ENCODE measurements at regions not wholly inside any gene's neighbourhood (a gene's known extent, or its start where the extent isn't known, plus 50 kb on each side); places are given as distances from the start of the nearest gene placed in this dataset.

- no peak overlapping the region for H3K27ac Mint-ChIP-seq
- H3K27me3 Mint-ChIP-seq = no peaks in the 10 kb centered on the region
- ATAC-seq (replicated peaks) (no peak), DNase-seq (no peak)
- H3K4me3 Mint-ChIP-seq = no peak overlapping the region
- H3K4me1 Mint-ChIP-seq = no peaks in the 10 kb centered on the region
- H3K36me3 Mint-ChIP-seq = no peaks in the 10 kb centered on the region
- peaks cover 0 to 3% of the 10 kb centered on the region in 2 donors for H3K9me3 Mint-ChIP-seq
Measured at GRCh38 chr6:98027898-98028297, 744.9 kb upstream of the MMS22L start.

- Mint-ChIP-seq H3K27ac (no peak overlapping the region), H3K4me3 (no peak overlapping the region), H3K36me3 (no peaks in the 10 kb centered on the region), H3K4me1 (no peaks in the 10 kb centered on the region), H3K27me3 (no peaks in the 10 kb centered on the region), H3K9me3 (no peaks in the 10 kb centered on the region)
- DNase-seq (no peak), ATAC-seq (replicated peaks) (no peak)
Measured at GRCh38 chr6:98033617-98034016, 750.6 kb upstream of the MMS22L start.

GRCh38 chr6:98036344-98036923, 753.4 kb upstream of the MMS22L start:
- no peaks in the 10 kb centered on the region for H3K36me3 Mint-ChIP-seq
- H3K27me3 Mint-ChIP-seq = no peaks in the 10 kb centered on the region
- H3K4me1 Mint-ChIP-seq = no peaks in the 10 kb centered on the region
- ATAC-seq (replicated peaks) (peak in 1 of 2 donors; percentile 21), DNase-seq (no peak)
- no peaks in the 10 kb centered on the region for H3K9me3 Mint-ChIP-seq
- no peak overlapping the region for H3K27ac Mint-ChIP-seq
- no peak overlapping the region for H3K4me3 Mint-ChIP-seq

- Mint-ChIP-seq H3K27me3 (no peaks in the 10 kb centered on the region), H3K4me3 (no peak overlapping the region), H3K27ac (no peak overlapping the region), H3K9me3 (no peaks in the 10 kb centered on the region), H3K4me1 (no peaks in the 10 kb centered on the region), H3K36me3 (no peaks in the 10 kb centered on the region)
- DNase-seq (no peak), ATAC-seq (replicated peaks) (no peak)
Measured at GRCh38 chr6:98037571-98037970, 754.6 kb upstream of the MMS22L start.

GRCh38 chr6:98039443-98039842, 756.4 kb upstream of the MMS22L start:
- no peaks in the 10 kb centered on the region for H3K27me3 Mint-ChIP-seq
- H3K36me3 Mint-ChIP-seq = no peaks in the 10 kb centered on the region
- ATAC-seq (replicated peaks) (peak in 1 of 2 donors; percentile 23), DNase-seq (no peak)
- no peaks in the 10 kb centered on the region for H3K4me1 Mint-ChIP-seq
- H3K4me3 Mint-ChIP-seq = no peak overlapping the region
- no peaks in the 10 kb centered on the region for H3K9me3 Mint-ChIP-seq
- H3K27ac Mint-ChIP-seq = no peak overlapping the region

GRCh38 chr6:98039904-98040607, 757.0 kb upstream of the MMS22L start:
- H3K4me1 Mint-ChIP-seq = no peaks in the 10 kb centered on the region
- H3K27ac Mint-ChIP-seq = no peak overlapping the region
- DNase-seq (no peak), ATAC-seq (replicated peaks) (peak in 1 of 2 donors; percentile 23)
- no peaks in the 10 kb centered on the region for H3K9me3 Mint-ChIP-seq
- H3K36me3 Mint-ChIP-seq = no peaks in the 10 kb centered on the region
- H3K27me3 Mint-ChIP-seq = no peaks in the 10 kb centered on the region
- no peak overlapping the region for H3K4me3 Mint-ChIP-seq

GRCh38 chr6:98041056-98041455, 758.0 kb upstream of the MMS22L start:
- no peaks in the 10 kb centered on the region for H3K9me3 Mint-ChIP-seq

GRCh38 chr6:98041921-98042320, 758.9 kb upstream of the MMS22L start:
- H3K36me3 Mint-ChIP-seq = no peaks in the 10 kb centered on the region

More at GRCh38 chr6:98041056-98041455, 758.0 kb upstream of the MMS22L start:
- DNase-seq = no peak
- no peaks in the 10 kb centered on the region for H3K4me1 Mint-ChIP-seq
- no peak overlapping the region for H3K4me3 Mint-ChIP-seq
- H3K27ac Mint-ChIP-seq = no peak overlapping the region
- no peaks in the 10 kb centered on the region for H3K27me3 Mint-ChIP-seq
- no peaks in the 10 kb centered on the region for H3K36me3 Mint-ChIP-seq
- ATAC-seq (replicated peaks) = no peak

GRCh38 chr6:98044151-98044561, 761.1 kb upstream of the MMS22L start:
- H3K4me1 Mint-ChIP-seq = no peaks in the 10 kb centered on the region
- DNase-seq (no peak), ATAC-seq (replicated peaks) (no peak)
- H3K27me3 Mint-ChIP-seq = no peaks in the 10 kb centered on the region
- H3K36me3 Mint-ChIP-seq = no peaks in the 10 kb centered on the region
- no peak overlapping the region for H3K27ac Mint-ChIP-seq
- no peaks in the 10 kb centered on the region for H3K9me3 Mint-ChIP-seq
- no peak overlapping the region for H3K4me3 Mint-ChIP-seq

More at GRCh38 chr6:98041921-98042320, 758.9 kb upstream of the MMS22L start:
- Mint-ChIP-seq H3K9me3 (no peaks in the 10 kb centered on the region), H3K27me3 (no peaks in the 10 kb centered on the region), H3K4me1 (no peaks in the 10 kb centered on the region), H3K27ac (no peak overlapping the region), H3K4me3 (no peak overlapping the region)
- ATAC-seq (replicated peaks) (no peak), DNase-seq (no peak)

- Mint-ChIP-seq H3K27ac (no peak overlapping the region), H3K36me3 (no peaks in the 10 kb centered on the region), H3K4me1 (no peaks in the 10 kb centered on the region), H3K27me3 (no peaks in the 10 kb centered on the region), H3K4me3 (no peak overlapping the region), H3K9me3 (no peaks in the 10 kb centered on the region)
- DNase-seq (no peak), ATAC-seq (replicated peaks) (no peak)
Measured at GRCh38 chr6:98044791-98045470, 761.9 kb upstream of the MMS22L start.

GRCh38 chr6:98047164-98047563, 764.1 kb upstream of the MMS22L start:
- H3K36me3 Mint-ChIP-seq = no peaks in the 10 kb centered on the region
- DNase-seq (no peak), ATAC-seq (replicated peaks) (no peak)
- no peaks in the 10 kb centered on the region for H3K27me3 Mint-ChIP-seq
- H3K4me3 Mint-ChIP-seq = no peak overlapping the region
- no peaks in the 10 kb centered on the region for H3K4me1 Mint-ChIP-seq
- no peak overlapping the region for H3K27ac Mint-ChIP-seq
- no peaks in the 10 kb centered on the region for H3K9me3 Mint-ChIP-seq

- ATAC-seq (replicated peaks) = no peak
- Mint-ChIP-seq H3K27ac (no peak overlapping the region), H3K36me3 (no peaks in the 10 kb centered on the region), H3K4me3 (no peak overlapping the region), H3K27me3 (no peaks in the 10 kb centered on the region), H3K4me1 (no peaks in the 10 kb centered on the region), H3K9me3 (no peaks in the 10 kb centered on the region)
- DNase-seq = no peak
Measured at GRCh38 chr6:98047871-98048270, 764.9 kb upstream of the MMS22L start.

- ATAC-seq (replicated peaks) (no peak), DNase-seq (no peak)
- Mint-ChIP-seq H3K9me3 (no peaks in the 10 kb centered on the region), H3K27ac (no peak overlapping the region), H3K27me3 (no peaks in the 10 kb centered on the region), H3K4me3 (no peak overlapping the region), H3K36me3 (no peaks in the 10 kb centered on the region), H3K4me1 (no peaks in the 10 kb centered on the region)
Measured at GRCh38 chr6:98054453-98054852, 771.4 kb upstream of the MMS22L start.

GRCh38 chr6:98056955-98057354, 773.9 kb upstream of the MMS22L start:
- no peaks in the 10 kb centered on the region for H3K36me3 Mint-ChIP-seq
- no peak for ATAC-seq (replicated peaks)
- H3K27ac Mint-ChIP-seq = no peak overlapping the region
- no peaks in the 10 kb centered on the region for H3K27me3 Mint-ChIP-seq
- DNase-seq = no peak
- no peaks in the 10 kb centered on the region for H3K4me1 Mint-ChIP-seq
- no peak overlapping the region for H3K4me3 Mint-ChIP-seq
- H3K9me3 Mint-ChIP-seq = no peaks in the 10 kb centered on the region

GRCh38 chr6:98067375-98067774, 767.0 kb upstream of the POU3F2 start:
- H3K9me3 Mint-ChIP-seq = peaks cover 0 to 1% of the 10 kb centered on the region in 2 donors

More at GRCh38 chr6:98067375-98067774, 767.0 kb upstream of the POU3F2 start:
- ATAC-seq (replicated peaks) = no peak
- Mint-ChIP-seq H3K4me3 (no peak overlapping the region), H3K27ac (no peak overlapping the region), H3K36me3 (no peaks in the 10 kb centered on the region), H3K4me1 (no peaks in the 10 kb centered on the region), H3K27me3 (no peaks in the 10 kb centered on the region)
- no peak for DNase-seq

All from stimulated activated naive B cell treated with anti-CD40 and anti-IgM and Interleukin-4, amounts not matched to agents 10 μg/mL and 1 μg/mL and 100 μg/mL, for 72 hours (primary cell).